ENCODE measurements at regions not wholly inside any gene's neighbourhood (a gene's known extent, or its start where the extent isn't known, plus 50 kb on each side); places are given as distances from the start of the nearest gene placed in this dataset.
"Not testable (repeated sequence)": the region's sequence is repeated elsewhere in the genome, so short reads cannot be mapped to it uniquely, and the experiment has no call there.

GRCh38 chr4:133267506-133267905 lies 118.4 kb downstream of the PCDH10 start:
- TF ChIP-seq CTCF (IDR thresholded peaks at IDR 0.05 in 8 of 11, conservative IDR thresholded peaks at IDR 0.05 in 3 of 11); POLR2A (IDR thresholded peaks at IDR 0.05): not testable (repeated sequence)
